ENCODE measurements at regions not wholly inside any gene's neighbourhood (a gene's known extent, or its start where the extent isn't known, plus 50 kb on each side); places are given as distances from the start of the nearest gene placed in this dataset.

DNA sequence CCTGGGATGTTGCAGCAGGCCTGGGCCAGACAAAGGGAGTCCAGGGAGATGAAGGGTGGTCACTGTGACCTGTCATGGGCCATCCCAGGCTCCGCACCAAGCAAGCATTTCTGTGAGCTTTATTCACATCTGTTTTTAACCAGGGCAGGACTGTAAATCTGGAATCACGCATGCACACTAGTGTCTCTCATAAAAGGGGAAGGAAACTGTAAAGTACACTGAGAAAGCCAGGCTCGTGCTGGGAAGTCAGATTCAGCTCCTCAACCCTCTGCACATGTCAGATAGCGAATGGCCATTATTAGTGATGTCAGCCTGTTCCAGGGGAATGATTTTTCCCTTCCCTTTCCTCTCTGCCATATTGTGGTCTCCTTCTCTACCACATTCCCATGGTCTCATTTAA lies 818.6 kb upstream of the RAB6C start:
- H3K9me3 ChIP-seq (replicated peaks in 1 of 11) = no peaks in the 10 kb centered on the region
- H3K9ac ChIP-seq = no peak overlapping the region
- no peak overlapping the region for H3K4me3 ChIP-seq
- H3K4me2 ChIP-seq = peak overlapping the region in 2 of 11 experiments; percentile 26 to 50; a peak in 4 of 22 replicates
- H3K36me3 ChIP-seq = no peaks in the 10 kb centered on the region
- no peak overlapping the region for H3K27ac ChIP-seq
- H3K27me3 ChIP-seq = no peaks in the 10 kb centered on the region
- peaks cover 0 to 10% (median 6%) of the 10 kb centered on the region in 10 experiments; a peak in 10 of 20 replicates for H3K4me1 ChIP-seq
- H4K20me1 ChIP-seq = no peaks in the 10 kb centered on the region
- no peak for TF ChIP-seq Cebpa-rat (IDR thresholded peaks at IDR 0.05)

DNA sequence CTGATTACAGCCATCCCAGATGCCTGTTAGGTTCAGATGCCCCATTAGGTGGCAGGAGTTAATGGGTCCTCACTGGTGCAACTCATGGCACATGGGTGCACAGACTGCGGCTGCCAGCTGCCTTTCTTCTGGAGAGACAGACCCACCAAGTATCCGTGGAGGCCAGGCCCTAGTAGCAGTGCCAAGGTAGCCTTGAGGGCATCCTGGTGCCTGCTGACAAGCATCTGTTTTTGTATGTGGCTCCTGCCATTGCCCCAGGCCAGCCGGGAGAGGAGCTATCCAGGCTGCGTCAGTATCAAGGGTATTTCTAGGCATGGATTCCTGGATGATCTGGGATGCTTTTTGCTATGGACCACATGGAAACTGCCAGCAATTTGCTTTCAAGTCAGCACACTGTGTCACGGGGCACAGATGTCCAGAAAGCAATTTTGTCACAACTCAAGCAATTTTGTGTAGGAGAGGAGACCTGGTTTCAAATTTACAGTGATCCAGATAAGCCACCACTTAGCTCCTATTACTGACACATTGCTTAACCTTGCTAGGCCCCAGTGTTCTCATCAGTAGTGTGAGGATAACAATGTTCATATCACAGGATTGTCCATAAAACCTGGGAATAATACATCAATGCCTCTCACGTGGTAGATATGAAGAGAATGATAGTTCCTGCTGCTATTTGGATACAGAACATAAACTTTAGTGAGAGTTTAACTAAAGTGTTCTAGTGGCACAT lies 815.1 kb upstream of the RAB6C start:
- Histone ChIP-seq H3K4me1 (peaks cover 0 to 10% (median 6%) of the 10 kb centered on the region in 10 experiments; a peak in 10 of 20 replicates), H3K4me3 (no peak overlapping the region)
- no peak for TF ChIP-seq Cebpa-rat (IDR thresholded peaks at IDR 0.05)

DNA sequence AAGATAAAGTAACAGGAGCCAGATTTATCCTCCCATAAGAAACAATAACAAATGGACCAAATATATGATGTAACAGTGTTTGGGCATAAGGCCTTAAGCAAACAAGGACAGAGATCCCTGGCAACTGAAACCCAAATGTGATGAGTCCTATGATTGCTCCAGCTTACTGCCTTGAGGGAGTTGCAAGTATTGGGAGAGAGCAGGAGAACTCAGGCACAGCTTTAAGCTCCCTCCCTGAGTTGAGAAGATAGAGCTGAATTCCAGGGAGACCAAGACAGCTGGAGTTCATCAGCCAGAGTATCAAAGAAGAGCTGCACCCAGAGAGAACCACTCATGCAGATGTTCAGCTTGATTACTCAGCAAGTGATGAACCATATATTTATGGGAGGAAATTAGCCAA lies 814.5 kb upstream of the RAB6C start:
- peaks cover 0 to 10% (median 6%) of the 10 kb centered on the region in 10 experiments; a peak in 10 of 20 replicates for H3K4me1 ChIP-seq
- H3K9me3 ChIP-seq (replicated peaks in 1 of 11) = no peaks in the 10 kb centered on the region
- no peak overlapping the region for H3K9ac ChIP-seq
- no peak for TF ChIP-seq Cebpa-rat (IDR thresholded peaks at IDR 0.05)
- no peaks in the 10 kb centered on the region for H3K36me3 ChIP-seq
- H3K27me3 ChIP-seq = no peaks in the 10 kb centered on the region
- H4K20me1 ChIP-seq = no peaks in the 10 kb centered on the region
- no peak overlapping the region for H3K4me3 ChIP-seq
- 0 out of 22 replicates have a peak overlapping the region, but pooled peaks of 1 of the 11 experiments have one; percentile 13 for H3K4me2 ChIP-seq
- no peak overlapping the region for H3K27ac ChIP-seq

More for the DNA sequence above, 815.1 kb upstream of the RAB6C start:
- H3K27ac ChIP-seq = no peak overlapping the region
- H3K4me2 ChIP-seq = no peak overlapping the region
- H3K9ac ChIP-seq = no peak overlapping the region
- no peaks in the 10 kb centered on the region for H4K20me1 ChIP-seq
- H3K9me3 ChIP-seq (replicated peaks in 1 of 11) = no peaks in the 10 kb centered on the region
- no peaks in the 10 kb centered on the region for H3K36me3 ChIP-seq
- no peaks in the 10 kb centered on the region for H3K27me3 ChIP-seq

GRCh38 chr2:129167456-129167855 lies 812.0 kb upstream of the RAB6C start:
- Histone ChIP-seq H3K36me3 (no peaks in the 10 kb centered on the region), H3K4me3 (no peak overlapping the region), H3K27ac (no peak overlapping the region), H4K20me1 (no peaks in the 10 kb centered on the region), H3K4me2 (no peak overlapping the region), H3K4me1 (peaks cover 0 to 9% (median 0%) of the 10 kb centered on the region in 10 experiments; a peak in 4 of 20 replicates), H3K9ac (no peak overlapping the region), H3K27me3 (no peaks in the 10 kb centered on the region), H3K9me3 (replicated peaks in 1 of 11) (no peaks in the 10 kb centered on the region)
- no peak for TF ChIP-seq Cebpa-rat (IDR thresholded peaks at IDR 0.05)

DNA sequence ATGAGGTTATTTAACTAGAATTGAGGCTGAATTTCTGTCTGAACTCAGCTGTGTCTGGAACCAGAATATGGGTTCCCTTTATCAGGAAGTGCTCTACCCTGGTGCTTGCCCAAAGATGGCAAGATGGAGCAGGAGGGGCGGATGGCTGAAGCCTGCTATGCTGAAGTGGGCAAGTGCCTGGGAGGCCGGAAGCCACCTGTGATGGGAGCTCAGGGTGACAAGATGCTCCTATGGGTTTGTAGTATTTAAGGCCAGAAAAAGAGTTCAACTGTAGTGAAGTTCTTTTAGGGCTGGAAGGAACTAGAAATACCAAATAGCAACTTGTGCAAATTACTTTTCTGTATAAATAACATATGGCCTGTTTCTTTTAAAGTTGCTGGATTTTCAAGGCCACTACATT lies 808.9 kb upstream of the RAB6C start:
- H3K9me3 ChIP-seq (replicated peaks in 1 of 11) = peaks cover 0 to 3% (median 0%) of the 10 kb centered on the region in 11 experiments; a peak in 4 of 22 replicates
- no peak overlapping the region for H3K4me2 ChIP-seq
- H3K9ac ChIP-seq = no peak overlapping the region
- no peak for TF ChIP-seq Cebpa-rat (IDR thresholded peaks at IDR 0.05)
- H4K20me1 ChIP-seq = no peaks in the 10 kb centered on the region
- no peaks in the 10 kb centered on the region for H3K4me1 ChIP-seq
- no peaks in the 10 kb centered on the region for H3K27me3 ChIP-seq
- H3K27ac ChIP-seq = no peak overlapping the region
- no peaks in the 10 kb centered on the region for H3K36me3 ChIP-seq
- H3K4me3 ChIP-seq = no peak overlapping the region

DNA sequence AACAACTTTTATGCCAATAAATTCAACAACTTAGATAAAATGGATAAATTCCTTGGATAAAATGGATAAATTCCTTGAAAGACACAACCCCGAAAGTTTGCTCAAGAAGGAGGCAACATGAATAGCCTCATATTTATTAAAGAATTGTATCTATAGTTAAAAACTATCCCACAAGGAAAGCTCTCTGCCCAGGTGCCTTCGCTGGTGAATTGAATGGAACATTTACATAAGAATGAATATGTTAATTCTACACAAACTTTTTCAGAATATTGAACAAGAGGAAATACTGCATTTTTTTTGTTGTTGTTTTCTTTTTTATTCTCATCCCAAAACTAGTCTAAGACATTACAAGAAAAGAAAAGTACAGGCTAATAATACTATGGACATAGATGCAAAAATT lies 805.3 kb upstream of the RAB6C start:
- no peak overlapping the region for H3K9ac ChIP-seq
- no peaks in the 10 kb centered on the region for H3K27me3 ChIP-seq
- H3K4me2 ChIP-seq = no peak overlapping the region
- no peak overlapping the region for H3K4me3 ChIP-seq
- no peaks in the 10 kb centered on the region for H3K36me3 ChIP-seq
- TF ChIP-seq Cebpa-rat (IDR thresholded peaks at IDR 0.05) = no peak
- no peaks in the 10 kb centered on the region for H3K4me1 ChIP-seq
- peaks cover 0 to 10% (median 7%) of the 10 kb centered on the region in 11 experiments; a peak in 12 of 22 replicates for H3K9me3 ChIP-seq (replicated peaks in 1 of 11)
- H4K20me1 ChIP-seq = no peaks in the 10 kb centered on the region
- H3K27ac ChIP-seq = no peak overlapping the region

GRCh38 chr2:129175051-129175450 lies 804.4 kb upstream of the RAB6C start:
- Histone ChIP-seq H3K9ac (no peak overlapping the region), H3K4me1 (no peaks in the 10 kb centered on the region), H3K4me2 (no peak overlapping the region), H3K4me3 (no peak overlapping the region), H3K9me3 (replicated peaks in 1 of 11) (peaks cover 0 to 16% (median 13%) of the 10 kb centered on the region in 11 experiments; a peak in 13 of 22 replicates), H4K20me1 (no peaks in the 10 kb centered on the region), H3K27me3 (no peaks in the 10 kb centered on the region), H3K27ac (no peak overlapping the region), H3K36me3 (no peaks in the 10 kb centered on the region)
- TF ChIP-seq Cebpa-rat (IDR thresholded peaks at IDR 0.05) = no peak

DNA sequence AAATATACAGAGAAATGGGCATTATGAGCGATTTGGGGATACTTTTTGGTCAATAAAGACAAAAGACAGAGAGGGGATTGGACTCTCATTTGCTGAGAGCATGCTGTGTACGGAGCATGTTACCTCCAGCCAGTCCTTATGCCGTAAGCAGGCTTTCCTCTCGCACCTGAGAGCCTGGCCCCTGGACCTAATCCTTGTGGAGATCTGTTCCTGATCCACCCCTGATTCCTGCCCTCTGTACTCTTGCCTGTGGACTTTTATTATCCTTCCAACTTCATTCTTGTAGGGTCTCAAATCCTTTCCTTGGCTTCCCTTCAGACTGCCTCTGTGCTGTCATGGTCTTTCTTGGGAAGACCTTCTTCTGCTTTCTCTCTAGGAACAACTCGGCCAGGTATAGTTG lies 803.1 kb upstream of the RAB6C start:
- H3K27ac ChIP-seq = no peak overlapping the region
- H3K36me3 ChIP-seq = no peaks in the 10 kb centered on the region
- TF ChIP-seq Cebpa-rat (IDR thresholded peaks at IDR 0.05) = no peak
- H3K4me3 ChIP-seq = no peak overlapping the region
- peaks cover 0 to 16% (median 13%) of the 10 kb centered on the region in 11 experiments; a peak in 13 of 22 replicates for H3K9me3 ChIP-seq (replicated peaks in 1 of 11)
- H4K20me1 ChIP-seq = no peaks in the 10 kb centered on the region
- H3K4me1 ChIP-seq = no peaks in the 10 kb centered on the region
- H3K4me2 ChIP-seq = no peak overlapping the region
- no peak overlapping the region for H3K9ac ChIP-seq
- H3K27me3 ChIP-seq = no peaks in the 10 kb centered on the region

DNA sequence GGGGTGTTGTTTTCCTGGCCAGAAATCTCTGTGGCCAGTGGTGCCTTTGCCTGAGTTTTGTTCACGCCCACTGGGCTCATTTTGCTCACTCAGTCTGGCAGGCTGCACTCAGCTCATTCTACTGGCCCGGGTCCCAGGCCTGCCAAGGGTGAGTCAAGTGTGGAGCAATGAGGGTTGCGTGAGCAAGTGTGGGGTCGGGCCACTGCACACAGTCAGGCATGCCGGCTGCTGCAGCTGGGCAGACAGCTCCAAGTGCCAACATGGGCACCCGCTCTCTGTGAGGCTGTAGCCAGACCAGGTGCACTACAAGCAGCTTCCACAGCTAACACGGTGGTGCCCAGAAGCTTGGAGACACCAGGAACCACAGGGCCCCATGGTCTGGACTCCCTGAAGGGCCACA lies 801.1 kb upstream of the RAB6C start:
- H3K4me3 ChIP-seq = no peak overlapping the region
- no peak overlapping the region for H3K27ac ChIP-seq
- no peak overlapping the region for H3K4me2 ChIP-seq
- H3K4me1 ChIP-seq = no peaks in the 10 kb centered on the region
- H3K9me3 ChIP-seq (replicated peaks in 1 of 11) = peaks cover 0 to 16% (median 13%) of the 10 kb centered on the region in 11 experiments; a peak in 12 of 22 replicates
- H4K20me1 ChIP-seq = no peaks in the 10 kb centered on the region
- no peaks in the 10 kb centered on the region for H3K27me3 ChIP-seq
- no peak overlapping the region for H3K9ac ChIP-seq
- no peak for TF ChIP-seq Cebpa-rat (IDR thresholded peaks at IDR 0.05)
- H3K36me3 ChIP-seq = no peaks in the 10 kb centered on the region

DNA sequence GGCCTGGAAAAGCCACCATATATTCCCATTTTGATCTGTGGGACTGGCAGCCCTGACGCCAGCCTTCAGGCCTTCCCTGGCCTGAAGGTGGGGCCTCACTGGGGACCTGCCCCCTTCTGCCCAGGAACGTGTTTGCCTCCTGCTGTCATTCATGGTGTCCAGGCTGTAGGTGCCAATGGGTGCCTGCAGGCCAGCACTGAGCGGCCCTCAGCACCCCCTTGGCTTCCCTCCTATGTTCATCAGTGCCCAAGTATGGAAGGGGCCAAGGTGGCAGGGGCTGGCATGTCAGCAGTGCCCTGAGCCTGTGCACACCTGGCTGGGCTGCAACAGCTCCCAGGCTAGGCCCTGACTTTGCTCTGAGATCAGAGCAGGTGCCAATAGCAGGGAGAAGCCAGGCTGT lies 800.3 kb upstream of the RAB6C start:
- no peaks in the 10 kb centered on the region for H3K4me1 ChIP-seq
- H3K36me3 ChIP-seq = no peaks in the 10 kb centered on the region
- H3K27me3 ChIP-seq = no peaks in the 10 kb centered on the region
- no peak overlapping the region for H3K4me3 ChIP-seq
- no peak overlapping the region for H3K4me2 ChIP-seq
- TF ChIP-seq Cebpa-rat (IDR thresholded peaks at IDR 0.05) = no peak
- H3K27ac ChIP-seq = no peak overlapping the region
- H3K9ac ChIP-seq = no peak overlapping the region
- no peaks in the 10 kb centered on the region for H4K20me1 ChIP-seq
- H3K9me3 ChIP-seq (replicated peaks in 1 of 11) = peaks cover 0 to 16% (median 13%) of the 10 kb centered on the region in 11 experiments; a peak in 9 of 22 replicates

All from BLaER1 treated with 17β-estradiol and CSF1 and Interleukin-3, amounts not matched to agents 10 nM and 100 nM (cell line).